ENCODE measurements at regions not wholly inside any gene's neighbourhood (a gene's known extent, or its start where the extent isn't known, plus 50 kb on each side); places are given as distances from the start of the nearest gene placed in this dataset.

DNA sequence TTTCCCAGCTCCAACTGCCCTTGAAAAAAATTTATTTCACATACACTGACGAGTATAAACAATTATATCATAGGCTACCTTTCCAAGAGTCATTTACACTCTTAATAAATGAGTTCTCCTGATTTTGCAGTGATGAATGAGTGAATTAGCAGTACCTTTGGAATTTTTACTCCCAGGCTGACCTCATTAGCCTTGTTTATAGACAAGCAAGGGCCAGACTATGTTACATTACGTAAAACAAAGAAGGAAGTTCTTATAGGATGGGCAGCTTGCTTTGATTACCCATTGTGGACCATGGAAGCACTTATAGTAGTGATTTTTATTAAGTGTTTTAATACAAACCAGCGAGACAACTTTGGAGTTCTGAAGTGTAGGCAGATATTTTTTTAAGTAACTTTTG is 112.9 kb upstream of the C1QTNF7 start:
- TF ChIP-seq, protein P1, sequence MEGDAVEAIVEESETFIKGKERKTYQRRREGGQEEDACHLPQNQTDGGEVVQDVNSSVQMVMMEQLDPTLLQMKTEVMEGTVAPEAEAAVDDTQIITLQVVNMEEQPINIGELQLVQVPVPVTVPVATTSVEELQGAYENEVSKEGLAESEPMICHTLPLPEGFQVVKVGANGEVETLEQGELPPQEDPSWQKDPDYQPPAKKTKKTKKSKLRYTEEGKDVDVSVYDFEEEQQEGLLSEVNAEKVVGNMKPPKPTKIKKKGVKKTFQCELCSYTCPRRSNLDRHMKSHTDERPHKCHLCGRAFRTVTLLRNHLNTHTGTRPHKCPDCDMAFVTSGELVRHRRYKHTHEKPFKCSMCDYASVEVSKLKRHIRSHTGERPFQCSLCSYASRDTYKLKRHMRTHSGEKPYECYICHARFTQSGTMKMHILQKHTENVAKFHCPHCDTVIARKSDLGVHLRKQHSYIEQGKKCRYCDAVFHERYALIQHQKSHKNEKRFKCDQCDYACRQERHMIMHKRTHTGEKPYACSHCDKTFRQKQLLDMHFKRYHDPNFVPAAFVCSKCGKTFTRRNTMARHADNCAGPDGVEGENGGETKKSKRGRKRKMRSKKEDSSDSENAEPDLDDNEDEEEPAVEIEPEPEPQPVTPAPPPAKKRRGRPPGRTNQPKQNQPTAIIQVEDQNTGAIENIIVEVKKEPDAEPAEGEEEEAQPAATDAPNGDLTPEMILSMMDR (conservative IDR thresholded peaks at IDR 0.05 in 1 of 2, IDR thresholded peaks at IDR 0.05 in 1 of 2; ENCODE audit: extremely low read depth in 1 of 2, insufficient read depth in 1 of 2, low read depth in 1 of 2, low read length in 2 of 2), result no peak
- no peak for TF ChIP-seq EZH2 (IDR thresholded peaks at IDR 0.05; ENCODE audit: borderline replicate concordance, low read length)
